ENCODE measurements at regions not wholly inside any gene's neighbourhood (a gene's known extent, or its start where the extent isn't known, plus 50 kb on each side); places are given as distances from the start of the nearest gene placed in this dataset.
"Not testable (repeated sequence)": the region's sequence is repeated elsewhere in the genome, so short reads cannot be mapped to it uniquely, and the experiment has no call there.

DNA sequence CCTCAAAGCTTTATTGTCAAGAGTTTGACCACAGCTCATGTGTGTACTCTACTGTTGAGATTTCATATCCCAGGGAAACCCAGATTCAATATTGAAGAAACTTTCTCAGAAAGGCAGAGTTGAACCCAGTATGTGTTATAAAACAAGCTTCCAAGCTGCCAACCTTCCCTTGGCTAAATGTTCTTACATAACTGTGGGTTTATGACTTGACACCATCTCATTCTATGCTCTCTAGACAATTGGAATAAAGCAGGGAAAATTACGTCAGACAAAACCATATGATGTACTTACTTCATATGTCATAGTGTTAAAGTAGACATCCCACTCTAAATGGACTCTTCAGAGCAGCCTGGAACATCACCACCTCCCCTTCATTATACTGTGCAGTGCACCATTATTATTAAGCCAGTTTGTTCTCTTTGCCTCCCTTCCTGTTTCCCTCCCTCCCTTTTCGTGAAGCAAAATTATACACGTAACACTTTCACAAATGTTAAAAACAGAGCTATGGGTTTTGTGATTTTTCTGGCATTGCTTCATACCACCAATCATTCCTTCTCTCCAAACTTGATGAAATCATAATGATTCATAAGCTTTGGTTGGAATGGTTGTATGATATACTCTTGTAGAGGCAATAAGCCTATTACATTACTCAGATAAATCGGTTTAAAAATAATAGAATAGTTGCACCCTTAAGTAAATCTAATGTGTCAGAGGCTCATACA, 507.2 kb downstream of the LTN1 start:
- H3K9me3 ChIP-seq = no peaks in the 10 kb centered on the region
- no peaks in the 10 kb centered on the region for H3K27me3 ChIP-seq
- no peak for TF ChIP-seq CTCF (IDR thresholded peaks at IDR 0.05)
- DNase-seq (ENCODE audit: low spot score in 2 of 2) = no peak
- intact Hi-C loops (cut with DNase I) = loop anchor here (5.0 to 10.0 kb wide), 3 partner anchors 52 to 459 kb away; no protein-coding TSS in a partner anchor
- peak overlapping the region; percentile 51 to 78 for H3K27ac ChIP-seq
- no peaks in the 10 kb centered on the region for H3K36me3 ChIP-seq
- peaks cover 0 to 5% of the 10 kb centered on the region in 2 donors for H3K4me1 ChIP-seq
- H3K4me3 ChIP-seq = no peak overlapping the region

GRCh38 chr21:28483301-28484035, 509.2 kb downstream of the LTN1 start:
- H3K27ac ChIP-seq = peak overlapping the region in 1 of 2 donors; percentile 36
- H3K36me3 ChIP-seq = no peaks in the 10 kb centered on the region
- no peak for TF ChIP-seq CTCF (IDR thresholded peaks at IDR 0.05)
- H3K4me1 ChIP-seq = no peaks in the 10 kb centered on the region
- DNase-seq (ENCODE audit: low spot score in 2 of 2) = no peak
- no peaks in the 10 kb centered on the region for H3K27me3 ChIP-seq
- no peak overlapping the region for H3K4me3 ChIP-seq
- H3K9me3 ChIP-seq = no peaks in the 10 kb centered on the region
- intact Hi-C loops (cut with DNase I) = loop anchor here (10.0 kb wide), 1 partner anchor 461 kb away; no protein-coding TSS in a partner anchor

GRCh38 chr21:28482657-28483056, 510.0 kb downstream of the LTN1 start:
- no peak for TF ChIP-seq CTCF (IDR thresholded peaks at IDR 0.05)
- H3K4me3 ChIP-seq = no peak overlapping the region
- H3K36me3 ChIP-seq = no peaks in the 10 kb centered on the region
- no peaks in the 10 kb centered on the region for H3K27me3 ChIP-seq
- H3K9me3 ChIP-seq = no peaks in the 10 kb centered on the region
- DNase-seq (ENCODE audit: low spot score in 2 of 2) = no peak
- no peak overlapping the region for H3K27ac ChIP-seq
- intact Hi-C loops (cut with DNase I) = loop anchor here (10.0 kb wide), 1 partner anchor 462 kb away; no protein-coding TSS in a partner anchor
- H3K4me1 ChIP-seq = no peaks in the 10 kb centered on the region

GRCh38 chr21:28480470-28480869, 512.2 kb downstream of the LTN1 start:
- no peak for DNase-seq (ENCODE audit: low spot score in 2 of 2)
- no peaks in the 10 kb centered on the region for H3K4me1 ChIP-seq
- H3K27me3 ChIP-seq = no peaks in the 10 kb centered on the region
- H3K27ac ChIP-seq = no peak overlapping the region
- TF ChIP-seq CTCF (IDR thresholded peaks at IDR 0.05) = no peak
- no peak overlapping the region for H3K4me3 ChIP-seq
- intact Hi-C loops (cut with DNase I) = loop anchor here (10.0 kb wide), 1 partner anchor 464 kb away; no protein-coding TSS in a partner anchor
- H3K9me3 ChIP-seq = no peaks in the 10 kb centered on the region
- no peaks in the 10 kb centered on the region for H3K36me3 ChIP-seq

- Histone ChIP-seq H3K27ac (no peak overlapping the region), H3K9me3 (no peaks in the 10 kb centered on the region)
- intact Hi-C loops (cut with DNase I) = no loop called here
These were observed 519.0 kb downstream of the LTN1 start for GRCh38 chr21:28473530-28474220.

GRCh38 chr21:28472543-28472942, 520.1 kb downstream of the LTN1 start:
- H3K27ac ChIP-seq; H3K9me3 ChIP-seq; intact Hi-C loops (cut with DNase I); DNase-seq (ENCODE audit: low spot score in 2 of 2); H3K4me1 ChIP-seq; H3K4me3 ChIP-seq; H3K36me3 ChIP-seq; H3K27me3 ChIP-seq: not testable (repeated sequence)

More at GRCh38 chr21:28473530-28474220, 519.0 kb downstream of the LTN1 start:
- DNase-seq (ENCODE audit: low spot score in 2 of 2) = no peak
- no peak overlapping the region for H3K4me3 ChIP-seq
- H3K36me3 ChIP-seq = no peaks in the 10 kb centered on the region
- H3K27me3 ChIP-seq = no peaks in the 10 kb centered on the region
- no peaks in the 10 kb centered on the region for H3K4me1 ChIP-seq
- TF ChIP-seq CTCF (IDR thresholded peaks at IDR 0.05) = no peak
